ENCODE measurements at regions not wholly inside any gene's neighbourhood (a gene's known extent, or its start where the extent isn't known, plus 50 kb on each side); places are given as distances from the start of the nearest gene placed in this dataset.
"Not testable (repeated sequence)": the region's sequence is repeated elsewhere in the genome, so short reads cannot be mapped to it uniquely, and the experiment has no call there.

GRCh38 chr22:47407461-47408025 lies 645.1 kb downstream of the TBC1D22A start:
- H3K27ac Mint-ChIP-seq = no peak overlapping the region
- H3K9me3 Mint-ChIP-seq = peaks cover 51% of the 10 kb centered on the region
- TF ChIP-seq CTCF (IDR thresholded peaks at IDR 0.05) = no peak

GRCh38 chr22:47406896-47407295 lies 644.4 kb downstream of the TBC1D22A start:
- Mint-ChIP-seq H3K27ac (no peak overlapping the region), H3K9me3 (peaks cover 55% of the 10 kb centered on the region), H3K4me1 (ENCODE audit: low read depth) (no peaks in the 10 kb centered on the region), H3K27me3 (ENCODE audit: insufficient read depth) (peaks cover 7% of the 10 kb centered on the region), H3K36me3 (ENCODE audit: low read depth) (peaks cover 3% of the 10 kb centered on the region; the same call in 1 of the 2 replicates), H3K4me3 (no peak overlapping the region)
- DNase-seq = no peak
- no peak for TF ChIP-seq CTCF (IDR thresholded peaks at IDR 0.05)

More at GRCh38 chr22:47407461-47408025, 645.1 kb downstream of the TBC1D22A start:
- Mint-ChIP-seq H3K27me3 (ENCODE audit: insufficient read depth) (peaks cover 7% of the 10 kb centered on the region), H3K36me3 (ENCODE audit: low read depth) (no peaks in the 10 kb centered on the region), H3K4me1 (ENCODE audit: low read depth) (no peaks in the 10 kb centered on the region), H3K4me3 (no peak overlapping the region)
- DNase-seq = no peak

DNA sequence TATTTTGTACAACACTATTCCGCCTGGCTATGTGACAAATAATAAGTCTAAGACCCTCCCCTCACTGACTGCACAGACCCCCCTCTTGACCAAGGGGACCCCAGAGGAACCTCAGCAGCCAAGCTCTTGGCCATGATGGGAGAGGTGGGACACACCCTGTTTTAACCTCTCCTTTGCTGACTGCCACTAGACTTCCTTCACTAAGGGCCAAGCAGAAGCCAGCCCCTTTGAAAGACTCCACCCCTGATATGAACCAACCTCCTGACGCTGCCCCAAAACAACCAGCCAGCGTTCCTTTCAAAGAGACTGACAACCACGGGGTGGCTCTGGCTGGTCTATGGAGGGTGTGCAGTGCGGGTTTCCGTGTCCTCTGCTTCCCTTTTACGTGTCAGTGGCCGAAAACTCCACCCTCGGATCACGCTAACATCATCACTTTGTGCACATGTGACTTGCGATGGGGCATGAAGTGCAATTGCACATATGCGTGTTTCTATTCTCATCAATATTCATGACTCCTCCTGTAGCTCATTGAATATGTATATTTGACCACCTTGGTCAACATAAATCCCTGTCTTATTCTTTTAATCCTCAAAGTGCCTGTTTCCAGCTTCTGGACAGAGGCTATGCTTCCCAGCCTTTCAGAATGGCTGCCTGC lies 643.9 kb downstream of the TBC1D22A start:
- no peaks in the 10 kb centered on the region for H3K4me1 Mint-ChIP-seq (ENCODE audit: low read depth)
- H3K27me3 Mint-ChIP-seq (ENCODE audit: insufficient read depth) = peaks cover 7% of the 10 kb centered on the region
- H3K4me3 Mint-ChIP-seq = no peak overlapping the region
- peaks cover 4% of the 10 kb centered on the region; the same call in 1 of the 2 replicates for H3K36me3 Mint-ChIP-seq (ENCODE audit: low read depth)
- no peak for TF ChIP-seq CTCF (IDR thresholded peaks at IDR 0.05)
- H3K27ac Mint-ChIP-seq = no peak overlapping the region
- DNase-seq = no peak
- H3K9me3 Mint-ChIP-seq = peaks cover 57% of the 10 kb centered on the region

- not testable (repeated sequence) for H3K36me3 Mint-ChIP-seq (ENCODE audit: low read depth); H3K27ac Mint-ChIP-seq; H3K4me3 Mint-ChIP-seq; H3K27me3 Mint-ChIP-seq (ENCODE audit: insufficient read depth); DNase-seq; H3K4me1 Mint-ChIP-seq (ENCODE audit: low read depth)
- peaks cover 59% of the 10 kb centered on the region for H3K9me3 Mint-ChIP-seq
Observed at GRCh38 chr22:47405222-47405621, 642.8 kb downstream of the TBC1D22A start.

- H3K4me1 Mint-ChIP-seq (ENCODE audit: low read depth) = no peaks in the 10 kb centered on the region
- no peak for TF ChIP-seq CTCF (IDR thresholded peaks at IDR 0.05)
- peaks cover 7% of the 10 kb centered on the region for H3K27me3 Mint-ChIP-seq (ENCODE audit: insufficient read depth)
- no peak overlapping the region for H3K4me3 Mint-ChIP-seq
- peaks cover 60% of the 10 kb centered on the region for H3K9me3 Mint-ChIP-seq
- no peak overlapping the region for H3K27ac Mint-ChIP-seq
- DNase-seq = no peak
- H3K36me3 Mint-ChIP-seq (ENCODE audit: low read depth) = peaks cover 8% of the 10 kb centered on the region; the same call in 1 of the 2 replicates
Observed at GRCh38 chr22:47402876-47403525, 640.6 kb downstream of the TBC1D22A start.
